ENCODE measurements at regions not wholly inside any gene's neighbourhood (a gene's known extent, or its start where the extent isn't known, plus 50 kb on each side); places are given as distances from the start of the nearest gene placed in this dataset.
"Not testable (repeated sequence)": the region's sequence is repeated elsewhere in the genome, so short reads cannot be mapped to it uniquely, and the experiment has no call there.

GRCh38 chr6:153984811-153985210 lies 54.2 kb upstream of the OPRM1 start:
- no peak for DNase-seq (ENCODE audit: low spot score)

- no peak for DNase-seq (ENCODE audit: low spot score)
Measured at GRCh38 chr6:153980171-153980570, 58.9 kb upstream of the OPRM1 start.

- not testable (repeated sequence) for DNase-seq (ENCODE audit: low spot score)
Measured at GRCh38 chr6:153978911-153979548, 60.0 kb upstream of the OPRM1 start.

- no peak for DNase-seq (ENCODE audit: low spot score)
Measured at GRCh38 chr6:153976921-153977693, 61.9 kb upstream of the OPRM1 start.

- no peak for DNase-seq (ENCODE audit: low spot score)
Measured at GRCh38 chr6:153966001-153966400, 73.0 kb upstream of the OPRM1 start.

- no peak for DNase-seq (ENCODE audit: low spot score)
Measured at GRCh38 chr6:153963352-153963751, 75.7 kb upstream of the OPRM1 start.

GRCh38 chr6:153962555-153962954 lies 76.5 kb upstream of the OPRM1 start:
- DNase-seq (ENCODE audit: low spot score), result no peak

DNA sequence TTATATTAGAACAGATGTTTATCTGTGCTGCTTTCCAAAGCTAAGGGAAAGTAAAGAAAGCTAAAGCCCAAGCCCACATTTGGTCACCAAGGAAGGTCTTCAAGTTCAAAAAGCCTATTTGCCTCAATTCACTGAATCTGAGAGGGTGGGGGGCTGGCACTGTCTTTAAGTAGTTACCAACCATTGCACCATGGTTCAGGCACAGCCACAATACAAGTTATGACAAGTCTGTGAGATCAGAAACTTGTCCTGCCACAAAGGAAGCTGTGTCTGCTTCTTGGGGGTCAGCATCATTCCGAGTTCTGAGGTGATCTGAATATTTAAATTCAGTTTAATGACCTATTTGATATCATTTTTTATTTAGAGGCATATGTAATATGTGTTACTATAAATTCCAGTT lies 78.3 kb upstream of the OPRM1 start:
- no peak for DNase-seq (ENCODE audit: low spot score)

DNA sequence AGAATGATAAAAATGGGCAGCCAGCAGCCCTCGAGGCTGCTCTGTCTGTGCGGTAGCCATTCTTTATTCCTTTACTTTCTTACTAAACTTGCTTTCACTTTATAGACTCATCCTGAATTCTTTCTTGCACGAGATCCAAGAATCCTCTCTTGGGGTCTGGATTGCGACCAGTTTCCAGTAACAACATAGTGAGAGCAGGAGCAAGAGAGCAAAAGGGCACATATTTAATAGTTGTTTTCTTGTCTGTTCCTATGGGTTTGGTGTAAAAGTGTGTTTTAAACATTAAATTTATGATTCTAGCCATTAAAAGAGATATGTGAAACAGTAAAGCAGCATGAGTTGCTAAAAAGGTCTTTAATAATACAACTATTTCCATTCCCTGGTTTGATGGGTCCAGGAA lies 78.8 kb upstream of the OPRM1 start:
- no peak for DNase-seq (ENCODE audit: low spot score)

- DNase-seq (ENCODE audit: low spot score), result no peak
Measured at GRCh38 chr6:153959276-153959675, 79.8 kb upstream of the OPRM1 start.

DNA sequence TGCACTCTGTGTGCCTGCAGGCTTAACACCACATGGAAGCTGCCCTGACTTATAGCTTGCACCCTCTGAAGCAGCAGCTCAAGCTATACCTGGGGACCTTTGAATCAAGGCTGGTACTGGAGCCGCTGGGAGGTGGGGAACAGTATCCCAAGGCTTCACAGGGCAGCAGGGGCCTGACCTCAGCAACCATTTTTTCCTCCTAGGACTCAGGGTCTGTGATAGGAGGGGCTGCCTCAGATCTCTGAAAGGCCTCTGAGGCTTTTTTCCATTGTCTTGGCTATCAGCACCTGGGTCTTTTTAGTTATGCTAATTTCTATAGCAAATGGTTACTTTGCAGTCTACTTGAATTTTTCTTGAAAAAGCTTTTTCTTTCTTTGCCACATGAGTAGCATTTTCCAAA lies 80.2 kb upstream of the OPRM1 start:
- DNase-seq (ENCODE audit: low spot score), result no peak

DNA sequence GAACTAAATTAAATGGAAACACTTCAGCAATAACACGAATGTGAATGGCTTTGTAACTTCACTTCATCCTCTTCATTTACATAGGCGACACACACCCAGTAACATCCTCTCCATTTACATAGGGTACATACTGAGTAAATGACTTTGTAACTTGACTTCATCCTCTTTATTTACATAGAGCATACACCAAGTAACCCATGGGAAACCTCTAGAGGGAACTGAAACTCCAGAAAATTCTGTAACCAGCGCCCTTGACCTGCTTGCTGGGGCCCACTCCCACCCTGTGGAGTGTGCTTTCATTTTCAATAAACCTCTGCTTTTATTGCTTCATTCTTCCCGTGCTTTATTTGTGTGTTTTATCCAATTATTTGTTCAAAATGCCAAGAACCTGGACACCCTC lies 81.6 kb upstream of the OPRM1 start:
- DNase-seq (ENCODE audit: low spot score), result no peak

- no peak for DNase-seq (ENCODE audit: low spot score)
Measured at GRCh38 chr6:153956808-153957207, 82.2 kb upstream of the OPRM1 start.

DNA sequence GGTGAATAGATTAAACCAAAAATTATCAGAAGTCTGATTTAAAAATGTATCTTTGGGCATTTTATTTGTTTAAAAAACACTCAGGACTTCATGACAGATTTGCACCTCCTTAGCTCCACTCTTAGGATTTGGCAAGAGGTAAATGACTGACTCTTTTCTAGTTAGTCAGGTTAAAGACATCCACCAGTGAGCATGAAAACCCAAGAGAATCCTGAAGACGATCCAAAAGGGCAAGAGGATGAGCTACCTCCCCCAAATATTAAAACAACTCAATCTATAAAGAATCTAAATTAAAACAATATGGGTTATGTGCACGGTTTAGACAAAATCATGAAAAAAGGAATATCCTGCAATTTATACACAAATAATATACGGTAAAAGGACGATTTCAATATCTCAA lies 89.4 kb upstream of the OPRM1 start:
- no peak for DNase-seq (ENCODE audit: low spot score)

- DNase-seq (ENCODE audit: low spot score), result no peak
Measured at GRCh38 chr6:153947808-153948447, 91.1 kb upstream of the OPRM1 start.

- no peak for DNase-seq (ENCODE audit: low spot score)
Measured at GRCh38 chr6:153944201-153944600, 94.8 kb upstream of the OPRM1 start.

GRCh38 chr6:153942361-153942760 lies 96.7 kb upstream of the OPRM1 start:
- DNase-seq (ENCODE audit: low spot score), result no peak

DNA sequence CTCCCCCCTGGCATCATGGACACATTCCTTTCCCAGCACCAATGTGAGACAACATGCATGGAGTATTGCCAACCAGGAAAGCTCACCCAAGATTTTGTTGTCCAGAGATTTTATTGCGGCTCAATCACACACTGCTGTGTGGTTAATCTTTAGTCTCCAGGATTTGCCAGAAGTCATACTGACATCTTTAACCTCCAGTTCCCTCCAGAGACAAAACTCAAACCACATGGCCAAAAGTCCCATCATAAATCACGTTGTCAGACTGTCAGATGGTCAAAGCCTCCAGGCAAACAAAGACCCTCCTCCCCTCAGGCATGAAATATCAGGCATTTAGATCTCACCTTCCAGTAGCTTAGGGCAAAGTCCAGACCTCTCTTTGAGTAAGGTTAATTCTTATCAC lies 97.3 kb upstream of the OPRM1 start:
- no peak for DNase-seq (ENCODE audit: low spot score)

GRCh38 chr6:153938876-153939275 lies 100.2 kb upstream of the OPRM1 start:
- no peak for DNase-seq (ENCODE audit: low spot score)

GRCh38 chr6:153931431-153931830 lies 107.6 kb upstream of the OPRM1 start:
- DNase-seq (ENCODE audit: low spot score), result no peak

GRCh38 chr6:153927867-153928266 lies 111.2 kb upstream of the OPRM1 start:
- DNase-seq (ENCODE audit: low spot score), result no peak

DNA sequence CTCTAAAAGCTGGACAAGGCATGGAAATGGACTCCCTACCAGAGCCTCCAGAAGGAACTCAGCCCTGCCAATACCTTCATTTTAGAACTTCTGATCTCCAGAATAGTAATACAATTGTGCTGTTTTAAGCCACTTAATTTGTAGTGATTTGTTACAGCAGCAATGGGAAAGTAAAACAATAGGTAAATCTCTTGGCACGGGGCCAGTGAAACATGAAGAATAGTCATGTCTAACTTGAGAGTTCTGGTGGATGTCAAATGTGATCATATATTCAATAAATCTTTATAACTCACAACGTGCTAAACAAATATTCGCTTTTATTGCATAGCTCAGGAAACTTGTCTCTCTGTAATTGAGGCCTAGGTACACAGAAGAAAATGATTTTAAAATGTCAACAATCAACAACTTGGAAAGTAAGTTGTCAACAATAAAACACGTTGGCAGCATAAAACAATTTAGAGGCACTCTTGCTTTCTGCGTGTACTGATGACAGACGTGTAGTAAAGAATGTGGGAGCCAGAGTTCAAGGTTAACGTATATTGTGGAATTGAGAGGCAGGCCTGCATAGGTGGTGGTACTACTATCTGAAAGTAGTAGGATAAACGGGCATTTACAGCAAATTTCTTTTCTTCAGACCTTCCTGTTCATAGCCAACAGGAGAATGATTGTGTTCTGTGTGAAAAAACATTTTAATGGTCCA lies 140.5 kb upstream of the OPRM1 start:
- no peak for DNase-seq (ENCODE audit: low spot score)

GRCh38 chr6:153882411-153882810 lies 156.6 kb upstream of the OPRM1 start:
- DNase-seq (ENCODE audit: low spot score), result no peak
